NCI-H2171 (cell line): ENCODE measurements at regions not wholly inside any gene's neighbourhood (a gene's known extent, or its start where the extent isn't known, plus 50 kb on each side); places are given as distances from the start of the nearest gene placed in this dataset.

Experiments
- DNase-seq: peaks from one replicate; lab custom pipeline; 2025; lab: John Stamatoyannopoulos, UW

DNA sequence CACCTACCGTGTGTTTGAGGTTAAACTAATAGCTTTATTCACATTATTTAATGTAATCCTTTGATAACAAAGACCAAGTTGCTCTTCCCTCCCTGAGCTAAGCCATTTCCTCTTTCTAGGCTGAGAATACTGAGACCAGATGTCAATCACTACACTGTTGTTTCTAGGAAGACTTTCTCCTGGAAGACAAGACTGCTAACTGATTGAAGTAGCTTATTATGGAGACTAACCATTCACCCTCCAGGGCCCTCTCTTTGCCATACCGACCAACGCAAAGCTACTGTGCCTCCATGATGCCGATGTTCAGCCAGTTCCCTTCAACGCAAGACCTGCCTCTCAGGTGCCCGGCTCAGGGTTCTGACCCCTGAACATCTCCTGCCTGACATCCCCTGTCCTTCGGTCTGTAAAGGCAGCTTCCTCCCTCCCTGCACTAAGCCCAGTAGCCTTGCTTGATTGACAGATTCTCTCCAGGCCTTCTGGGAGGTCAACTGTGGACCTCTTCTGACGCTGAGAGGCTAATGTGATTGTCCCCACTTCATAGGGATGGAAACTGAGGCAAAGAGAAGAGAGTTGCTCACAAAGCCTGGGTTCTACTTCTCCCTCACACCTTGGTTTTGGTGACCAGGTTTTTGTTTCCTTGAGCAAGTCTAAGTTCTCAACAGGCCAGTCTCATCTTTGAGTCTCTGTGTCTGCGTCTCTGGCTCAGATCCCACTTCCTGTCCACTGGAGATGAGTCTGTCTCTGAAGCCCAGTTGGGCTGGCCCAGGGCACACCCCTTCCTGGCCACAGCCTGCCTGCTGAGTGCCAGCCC is 259.7 kb upstream of the IRX2 start:
- DNase-seq = no peak

GRCh38 chr5:3010301-3010952 is 258.9 kb upstream of the IRX2 start:
- DNase-seq = no peak

DNA sequence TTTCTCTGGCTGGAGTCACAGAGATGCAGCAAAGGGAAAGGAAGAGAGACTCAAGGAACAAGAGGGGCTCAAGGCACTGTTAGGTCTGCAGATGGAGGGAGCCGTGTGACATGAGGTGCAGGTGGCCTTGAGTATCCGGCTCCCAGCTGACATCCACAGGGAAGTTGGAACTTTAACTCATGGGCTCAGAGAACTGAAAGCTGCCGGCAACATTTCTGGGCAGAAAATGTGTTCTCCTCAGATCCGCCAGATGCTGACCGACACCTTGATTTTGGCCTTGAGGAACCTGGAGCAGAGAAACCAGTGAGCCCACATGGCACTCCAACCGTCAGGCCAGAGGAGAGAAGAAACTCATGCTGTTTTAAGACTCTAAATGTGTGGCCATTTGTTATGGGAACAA is 258.1 kb upstream of the IRX2 start:
- DNase-seq = no peak

DNA sequence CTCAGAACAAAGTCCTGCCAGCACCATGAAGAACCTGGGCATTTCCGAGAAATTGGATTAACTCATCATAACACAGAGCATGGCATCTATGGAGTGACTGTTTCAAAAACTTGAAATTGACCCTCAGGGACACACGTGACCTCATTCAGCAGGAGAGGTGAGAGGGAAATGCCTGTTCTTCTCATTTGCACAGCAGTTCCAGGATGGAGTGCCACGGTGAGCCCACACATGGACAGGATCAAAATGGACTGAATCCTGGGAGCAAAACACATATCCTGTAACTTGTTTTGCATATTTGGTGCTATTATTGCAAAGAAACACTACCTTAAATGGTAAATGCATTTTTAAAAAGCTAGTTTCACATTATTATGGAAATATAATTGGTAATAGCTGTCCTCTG is 256.1 kb upstream of the IRX2 start:
- DNase-seq = no peak

DNA sequence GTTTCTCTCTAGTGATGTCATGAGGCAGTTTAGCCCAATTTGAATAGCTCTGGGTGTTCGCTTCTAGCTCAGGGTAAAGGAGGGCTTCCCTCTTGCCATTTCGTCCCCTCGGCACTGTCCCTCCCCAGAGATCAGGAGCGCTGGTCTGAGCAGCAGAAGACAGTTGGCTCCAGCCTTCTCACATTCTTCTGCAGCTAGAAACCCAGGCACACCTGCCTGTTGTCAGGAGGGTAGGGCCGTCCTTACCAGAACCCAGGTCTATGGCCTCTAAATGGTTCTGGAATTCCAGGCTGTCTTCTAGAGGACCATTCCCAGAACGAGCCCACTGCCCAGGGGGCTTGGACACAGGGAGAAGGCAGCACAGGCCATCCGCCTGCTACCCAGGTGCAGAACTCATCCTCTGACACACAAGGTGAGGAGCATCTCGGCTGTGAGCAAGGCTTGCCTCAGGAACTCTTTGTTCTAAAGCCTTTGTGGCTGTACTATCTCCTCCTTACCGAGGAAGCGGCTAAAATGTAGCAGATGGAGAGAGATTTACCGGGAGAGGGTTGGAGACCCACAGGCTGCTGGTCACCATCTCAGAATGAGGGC is 255.6 kb upstream of the IRX2 start:
- no peak for DNase-seq

GRCh38 chr5:3006526-3006925 is 255.0 kb upstream of the IRX2 start:
- no peak for DNase-seq

GRCh38 chr5:3004361-3005080 is 253.0 kb upstream of the IRX2 start:
- DNase-seq = no peak

- DNase-seq = no peak
Observed at GRCh38 chr5:3002230-3002629, 250.8 kb upstream of the IRX2 start.

- no peak for DNase-seq
Observed at GRCh38 chr5:3000631-3001030, 249.2 kb upstream of the IRX2 start.

GRCh38 chr5:2999926-3000325 is 248.4 kb upstream of the IRX2 start:
- no peak for DNase-seq

DNA sequence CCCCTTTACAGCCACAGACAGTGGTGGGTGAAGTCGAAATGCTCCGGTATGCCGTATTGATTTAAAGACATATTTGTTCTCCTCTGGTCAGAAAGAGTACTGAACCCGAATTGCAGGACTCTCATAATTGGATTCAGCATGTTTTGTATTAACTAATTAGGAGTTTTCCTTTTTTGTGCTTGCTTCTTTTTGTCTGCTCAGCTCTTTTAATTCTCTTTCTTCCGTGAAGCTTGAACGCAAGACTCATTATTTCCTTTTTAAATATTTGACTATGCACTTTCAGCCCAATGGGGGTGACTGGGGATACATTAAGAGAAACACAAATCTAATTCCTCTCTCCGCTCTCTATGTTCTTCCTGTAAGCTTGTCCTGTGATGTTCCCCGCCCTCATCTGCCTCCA is 246.6 kb upstream of the IRX2 start:
- no peak for DNase-seq

DNA sequence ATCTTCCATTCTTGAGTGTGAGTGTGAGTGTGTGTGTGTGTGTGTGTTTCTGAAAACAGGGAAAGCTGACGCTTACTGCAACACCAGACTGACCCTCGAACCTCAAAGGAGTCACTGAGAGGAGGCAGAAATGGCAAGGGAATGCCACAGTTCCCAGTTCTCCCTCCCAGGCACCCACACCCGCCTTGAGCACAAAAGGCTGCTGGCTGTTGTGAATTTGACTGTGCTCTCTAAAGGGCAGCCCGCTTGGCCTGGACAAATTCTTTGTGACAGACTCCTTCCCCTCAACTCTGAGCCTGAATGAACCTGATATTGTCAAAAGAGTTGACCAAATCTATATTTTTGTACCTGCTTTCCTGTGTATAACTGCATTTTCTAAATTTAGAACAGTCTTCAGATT is 245.7 kb upstream of the IRX2 start:
- DNase-seq = no peak

DNA sequence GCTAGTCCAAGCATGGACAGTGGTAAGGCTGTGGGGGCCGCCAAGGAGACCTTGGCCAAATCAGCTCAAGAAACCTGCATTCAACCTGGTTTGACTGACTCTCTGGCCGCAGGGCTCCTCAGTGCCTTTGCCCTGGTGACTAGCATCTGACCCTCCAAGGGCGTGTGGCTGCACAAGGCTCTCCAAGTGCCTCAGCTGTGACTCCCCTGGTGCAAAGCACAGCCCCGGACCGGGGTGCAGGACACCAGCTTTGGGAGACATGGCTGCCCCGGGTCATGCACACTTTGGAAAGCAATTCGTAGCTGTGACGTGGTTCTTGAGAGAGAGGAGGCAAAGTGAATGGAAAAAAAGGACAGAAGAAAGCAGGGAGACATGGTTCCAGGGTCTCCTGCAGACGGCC is 245.2 kb upstream of the IRX2 start:
- no peak for DNase-seq

DNA sequence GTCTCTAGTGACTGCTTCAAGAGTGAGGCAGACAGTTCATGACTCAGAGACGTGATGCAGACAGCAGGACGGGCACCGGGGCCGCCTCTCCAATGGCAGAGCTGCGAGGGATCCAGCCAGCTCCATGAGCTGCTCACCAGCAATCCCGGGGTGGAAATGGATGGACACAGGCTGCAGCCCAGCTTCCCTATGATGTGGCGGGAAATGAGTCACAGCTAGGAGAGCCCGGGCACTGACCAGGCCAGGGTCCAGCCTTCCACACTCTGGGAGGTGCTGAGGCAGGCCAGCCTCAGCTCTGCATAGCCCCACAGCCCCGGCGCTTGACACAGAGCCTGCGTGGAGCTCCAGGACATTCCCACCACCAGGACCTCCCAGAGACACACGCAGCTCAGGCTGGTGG is 244.8 kb upstream of the IRX2 start:
- DNase-seq = no peak

DNA sequence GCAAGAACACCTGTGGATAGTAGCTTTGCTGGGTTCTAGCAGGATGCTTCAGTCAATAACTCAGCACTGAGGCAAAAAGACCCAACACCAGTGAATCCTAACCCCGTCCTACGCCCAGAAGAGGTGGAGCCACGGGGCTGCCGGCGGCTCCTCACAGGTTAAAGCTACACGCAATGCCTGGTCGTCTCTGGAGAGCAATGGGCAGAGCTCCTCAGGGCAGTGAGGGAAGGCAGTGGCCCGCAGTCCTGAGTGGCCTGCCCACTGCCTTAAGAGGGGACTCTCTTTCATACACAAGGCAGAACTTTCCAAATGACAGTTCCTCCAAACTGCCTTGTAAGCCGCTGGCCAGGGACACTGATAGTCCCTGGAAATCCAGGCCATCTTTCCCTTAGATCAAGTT is 244.2 kb upstream of the IRX2 start:
- DNase-seq = no peak

- no peak for DNase-seq
Observed at GRCh38 chr5:2995035-2995434, 243.6 kb upstream of the IRX2 start.

- no peak for DNase-seq
Observed at GRCh38 chr5:2993771-2994170, 242.3 kb upstream of the IRX2 start.

GRCh38 chr5:2993301-2993700 is 241.8 kb upstream of the IRX2 start:
- no peak for DNase-seq

GRCh38 chr5:2992806-2993205 is 241.3 kb upstream of the IRX2 start:
- DNase-seq = no peak

- DNase-seq = no peak
Observed at GRCh38 chr5:2991884-2992283, 240.4 kb upstream of the IRX2 start.

DNA sequence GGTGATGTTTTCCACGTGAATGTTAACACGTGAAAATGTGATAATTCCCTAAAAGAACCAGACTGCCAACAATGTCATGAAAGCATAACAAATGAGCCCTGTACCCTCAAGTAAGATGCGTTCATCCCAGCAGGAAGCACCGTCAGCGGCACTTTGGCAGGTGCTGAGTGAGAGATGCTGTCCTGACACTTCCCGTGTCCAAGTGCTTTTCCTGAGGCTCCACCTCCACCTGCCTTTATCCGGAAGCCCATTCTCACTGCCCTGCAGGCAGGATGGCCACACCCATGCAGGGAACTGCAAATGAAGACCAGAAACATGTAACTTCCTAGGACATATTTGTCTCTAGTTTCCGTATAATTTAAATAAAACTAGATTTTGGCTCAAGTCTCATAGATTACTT is 238.0 kb upstream of the IRX2 start:
- no peak for DNase-seq

DNA sequence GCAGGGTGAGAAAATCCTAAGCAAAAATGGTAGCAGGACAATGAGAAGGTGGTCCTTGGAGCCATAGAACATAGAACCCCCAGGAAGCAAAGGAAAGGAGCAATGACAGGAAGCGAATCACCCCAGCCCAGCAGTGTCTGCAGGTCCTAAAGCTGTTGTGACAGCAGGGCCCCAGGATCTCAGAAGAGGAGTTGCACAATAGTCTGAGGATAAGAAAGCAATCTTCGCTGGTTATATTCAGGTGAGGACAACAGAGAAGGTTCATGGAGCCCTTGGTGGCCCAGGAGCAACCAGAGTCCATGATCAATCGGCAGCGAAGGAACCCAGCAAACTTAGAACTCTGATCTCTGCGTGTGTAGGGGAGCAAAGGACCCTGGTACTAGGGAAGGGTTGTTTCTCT is 234.8 kb upstream of the IRX2 start:
- DNase-seq = no peak

- no peak for DNase-seq
Observed at GRCh38 chr5:2985718-2986117, 234.2 kb upstream of the IRX2 start.
